ENCODE measurements at regions not wholly inside any gene's neighbourhood (a gene's known extent, or its start where the extent isn't known, plus 50 kb on each side); places are given as distances from the start of the nearest gene placed in this dataset.

- no peak for TF ChIP-seq SIN3A (IDR thresholded peaks at IDR 0.05; ENCODE audit: borderline replicate concordance, insufficient read depth, low read depth, low read length)
- TF ChIP-seq TCF7L2 (IDR thresholded peaks at IDR 0.05; ENCODE audit: low read depth, low read length): no peak
- no peak for TF ChIP-seq CTCF (IDR thresholded peaks at IDR 0.05)
- Histone ChIP-seq H3K27ac (ENCODE audit: low read length) (no peak overlapping the region), H3K4me3 (ENCODE audit: low read depth in 2 of 2, low read length in 2 of 2) (no peak overlapping the region), H3K9me3 (ENCODE audit: control insufficient read depth, insufficient read depth, low read depth, low read length) (no peaks in the 10 kb centered on the region), H3K36me3 (ENCODE audit: control insufficient read depth, insufficient read depth, low read length) (no peaks in the 10 kb centered on the region), H3K4me1 (ENCODE audit: control insufficient read depth, insufficient read depth, low read length) (no peaks in the 10 kb centered on the region), H3K27me3 (ENCODE audit: control insufficient read depth, insufficient read depth, low read length) (peaks cover 10% of the 10 kb centered on the region)
- CTCF ChIA-PET: no interaction called here
- BruUV-seq (replicated peaks): no TSS peak
- in situ Hi-C loops (cut with HindIII; ENCODE audit: low pct_unique_long_range_greater_than_20kb, low sequenced_read_pairs) (no loop called here), intact Hi-C loops (cut with micrococcal nuclease; ENCODE audit: unreplicated experiment) (no loop called here)
- POLR2A ChIA-PET: no interaction called here
- ATAC-seq (no peak), DNase-seq (ENCODE audit: low read depth, low spot score) (no peak)
Observed at GRCh38 chr2:126994340-126994777, 95.7 kb downstream of the TEX51 start.

DNA sequence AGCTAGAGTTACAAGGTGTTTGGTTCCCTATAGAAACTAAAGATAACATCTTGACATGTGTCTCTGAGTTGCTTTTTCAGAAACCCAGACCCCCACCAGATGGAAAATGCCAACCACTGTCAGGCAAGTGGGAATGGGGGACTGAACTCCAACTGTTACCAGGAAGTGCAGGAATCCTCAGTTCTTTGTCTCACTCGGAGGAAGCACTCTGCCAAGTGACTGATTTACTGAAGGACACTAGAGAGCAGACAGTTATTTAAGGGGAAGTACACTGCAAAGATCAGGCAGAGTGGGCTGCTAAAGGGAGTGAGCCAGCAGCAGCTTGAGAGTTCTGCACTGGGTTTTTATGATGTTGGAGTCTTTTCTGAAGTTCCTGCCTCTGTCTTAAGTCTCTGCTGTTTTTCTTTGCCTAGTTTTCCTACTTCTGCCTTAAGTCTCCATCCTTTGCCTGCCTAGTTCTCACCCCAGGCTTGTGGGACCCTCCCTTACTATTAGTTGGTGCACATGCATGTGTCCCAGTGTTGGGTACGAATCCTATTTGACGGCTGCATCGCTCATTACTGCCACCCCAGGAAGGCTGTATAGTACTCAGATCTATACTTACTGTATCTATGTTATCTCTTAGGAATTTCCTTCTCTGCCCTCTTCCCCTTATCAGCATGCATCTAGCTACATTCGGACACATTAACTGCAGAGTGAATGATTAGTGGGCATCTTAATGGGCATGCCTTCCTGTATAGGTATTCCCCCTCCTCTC, 97.1 kb downstream of the TEX51 start:
- H3K27me3 ChIP-seq (ENCODE audit: control insufficient read depth, insufficient read depth, low read length): peaks cover 6% of the 10 kb centered on the region
- intact Hi-C loops (cut with micrococcal nuclease; ENCODE audit: unreplicated experiment): no loop called here
- H3K9me3 ChIP-seq (ENCODE audit: control insufficient read depth, insufficient read depth, low read depth, low read length): no peaks in the 10 kb centered on the region
- H3K4me1 ChIP-seq (ENCODE audit: control insufficient read depth, insufficient read depth, low read length): no peaks in the 10 kb centered on the region
- BruUV-seq (replicated peaks): no TSS peak
- DNase-seq (ENCODE audit: low read depth, low spot score): no peak
- H3K27ac ChIP-seq (ENCODE audit: low read length): no peak overlapping the region
- no peaks in the 10 kb centered on the region for H3K36me3 ChIP-seq (ENCODE audit: control insufficient read depth, insufficient read depth, low read length)
- ATAC-seq: no peak
- POLR2A ChIA-PET: no interaction called here
- in situ Hi-C loops (cut with HindIII; ENCODE audit: low pct_unique_long_range_greater_than_20kb, low sequenced_read_pairs): no loop called here
- H3K4me3 ChIP-seq (ENCODE audit: low read depth in 2 of 2, low read length in 2 of 2): no peak overlapping the region
- TF ChIP-seq, protein P1, sequence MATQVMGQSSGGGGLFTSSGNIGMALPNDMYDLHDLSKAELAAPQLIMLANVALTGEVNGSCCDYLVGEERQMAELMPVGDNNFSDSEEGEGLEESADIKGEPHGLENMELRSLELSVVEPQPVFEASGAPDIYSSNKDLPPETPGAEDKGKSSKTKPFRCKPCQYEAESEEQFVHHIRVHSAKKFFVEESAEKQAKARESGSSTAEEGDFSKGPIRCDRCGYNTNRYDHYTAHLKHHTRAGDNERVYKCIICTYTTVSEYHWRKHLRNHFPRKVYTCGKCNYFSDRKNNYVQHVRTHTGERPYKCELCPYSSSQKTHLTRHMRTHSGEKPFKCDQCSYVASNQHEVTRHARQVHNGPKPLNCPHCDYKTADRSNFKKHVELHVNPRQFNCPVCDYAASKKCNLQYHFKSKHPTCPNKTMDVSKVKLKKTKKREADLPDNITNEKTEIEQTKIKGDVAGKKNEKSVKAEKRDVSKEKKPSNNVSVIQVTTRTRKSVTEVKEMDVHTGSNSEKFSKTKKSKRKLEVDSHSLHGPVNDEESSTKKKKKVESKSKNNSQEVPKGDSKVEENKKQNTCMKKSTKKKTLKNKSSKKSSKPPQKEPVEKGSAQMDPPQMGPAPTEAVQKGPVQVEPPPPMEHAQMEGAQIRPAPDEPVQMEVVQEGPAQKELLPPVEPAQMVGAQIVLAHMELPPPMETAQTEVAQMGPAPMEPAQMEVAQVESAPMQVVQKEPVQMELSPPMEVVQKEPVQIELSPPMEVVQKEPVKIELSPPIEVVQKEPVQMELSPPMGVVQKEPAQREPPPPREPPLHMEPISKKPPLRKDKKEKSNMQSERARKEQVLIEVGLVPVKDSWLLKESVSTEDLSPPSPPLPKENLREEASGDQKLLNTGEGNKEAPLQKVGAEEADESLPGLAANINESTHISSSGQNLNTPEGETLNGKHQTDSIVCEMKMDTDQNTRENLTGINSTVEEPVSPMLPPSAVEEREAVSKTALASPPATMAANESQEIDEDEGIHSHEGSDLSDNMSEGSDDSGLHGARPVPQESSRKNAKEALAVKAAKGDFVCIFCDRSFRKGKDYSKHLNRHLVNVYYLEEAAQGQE (IDR thresholded peaks at IDR 0.05; ENCODE audit: insufficient read depth in 1 of 2, low read depth in 2 of 2, low read length in 1 of 2): no peak
- TF ChIP-seq CTCF (IDR thresholded peaks at IDR 0.05): 0 out of 2 replicates have a peak, but pooled peaks have one; percentile 28
- CTCF ChIA-PET: no interaction called here
